HCT116 (cell line): ENCODE measurements at regions not wholly inside any gene's neighbourhood (a gene's known extent, or its start where the extent isn't known, plus 50 kb on each side); places are given as distances from the start of the nearest gene placed in this dataset.

Experiments
- ATAC-seq: fragments of 200-7000 bp; cut with Tn5 transposase; 2 replicates; pipeline ENCODE4 v1.9.1; 2020; ENCODE audit warnings: mild to moderate bottlenecking, moderate library complexity
- BruUV-seq: library from RNA; stranded (reverse); fragments of 400-500 nt; replicated peaks from 2 replicates; lab custom pipeline; 2021; lab: Mats Ljungman, UMichigan
- CTCF ChIA-PET: fragments of 300-600 bp; sonication (Branson Sonifier 250); formaldehyde crosslinking; loops from one replicate; lab custom pipeline; 2021; ENCODE audit warnings: antibody characterized with exemption; lab: Charles Lee
- POLR2A ChIA-PET: fragments of 300-600, 350-600 bp; sonication (Branson Sonifier 250); formaldehyde crosslinking; loops from one replicate; lab custom pipeline; 2021; ENCODE audit warnings: antibody characterized with exemption; lab: Charles Lee
- RAD21 ChIA-PET, 2 experiments: fragments of 300-600 bp; sonication (Branson Sonifier 250); formaldehyde crosslinking; loops; one replicate each; lab custom pipeline; 2023; ENCODE audit warnings: low total read pairs in 2 of 2; ENCODE audit not compliant: uncharacterized antibody in 2 of 2, unreplicated experiment in 2 of 2, low non-redundant PET in 1 of 2; lab: Charles Lee
- DNase-seq: peaks from one replicate; pipeline ENCODE4 v3.0.0-alpha.2; 2010; ENCODE audit warnings: low read depth, low spot score
- H2AFZ ChIP-seq: fragments of 200-600 bp; shearing (Covaris generic), sonication (generic); 2 replicates; pipeline ENCODE4 v1.6.1; 2017; ENCODE audit warnings: low read depth, mixed run types, mixed read lengths, antibody characterized with exemption, low read length; ENCODE audit not compliant: poor library complexity, severe bottlenecking
- H3K27ac ChIP-seq: 2 replicates; pipeline ENCODE4 v1.5.1; 2012; ENCODE audit warnings: low read depth, low read length
- H3K27me3 ChIP-seq: fragments of 200-600 bp; sonication (generic); 2 replicates; pipeline ENCODE4 v1.6.1; 2016; ENCODE audit warnings: mixed run types, low read length, mixed read lengths; ENCODE audit not compliant: insufficient read depth
- H3K36me3 ChIP-seq, 2 experiments: fragments of 200-500 bp in 1 of 2; fragments of 200-600 bp in 1 of 2; sonication (Bioruptor generic) in 1 of 2; sonication (generic) in 1 of 2; 2 replicates each; pipeline versions ENCODE4 v1.5.1 to v1.6.1; 2014 to 2016; ENCODE audit warnings: low read length in 2 of 2, inconsistent platforms in 1 of 2, mixed read lengths in 1 of 2, mixed run types in 1 of 2; ENCODE audit not compliant: insufficient read depth in 2 of 2, control insufficient read depth in 1 of 2
- H3K4me1 ChIP-seq, 2 experiments: fragments of 200-600 bp in 1 of 2; sonication (generic) in 1 of 2; 2 replicates each; pipeline versions ENCODE4 v1.5.1 to v1.6.1; 2012 to 2017; ENCODE audit warnings: low read length in 2 of 2, inconsistent platforms in 1 of 2, mild to moderate bottlenecking in 1 of 2, mixed read lengths in 1 of 2, mixed run types in 1 of 2, moderate library complexity in 1 of 2; ENCODE audit not compliant: insufficient read depth in 2 of 2, control insufficient read depth in 1 of 2
- H3K4me2 ChIP-seq: fragments of 200-600 bp; sonication (generic); 2 replicates; pipeline ENCODE4 v1.6.1; 2017; ENCODE audit warnings: mixed run types, low read length, mixed read lengths
- H3K4me3 ChIP-seq, 2 experiments: fragments of 200-600 bp in 1 of 2; sonication (generic) in 1 of 2; replicated peaks in 1 of 2; 2 replicates each; pipeline ENCODE4 v1.5.1; 2011 to 2016; ENCODE audit warnings: low read length in 2 of 2, control low read depth in 1 of 2, low read depth in 1 of 2, mild to moderate bottlenecking in 1 of 2, mixed read lengths in 1 of 2, mixed run types in 1 of 2
- H3K79me2 ChIP-seq: fragments of 200-600 bp; sonication (generic); 2 replicates; pipeline ENCODE4 v1.6.1; 2017; ENCODE audit warnings: mild to moderate bottlenecking, mixed run types, low read length, moderate library complexity, mixed read lengths; ENCODE audit not compliant: insufficient read depth
- H3K9ac ChIP-seq: fragments of 200-600 bp; sonication (generic); 2 replicates; pipeline ENCODE4 v1.6.1; 2016; ENCODE audit warnings: low read length, mixed read lengths
- H3K9me2 ChIP-seq: fragments of 200-600 bp; sonication (generic), shearing (Covaris generic); 2 replicates; pipeline ENCODE4 v1.6.1; 2017; ENCODE audit warnings: mixed run types, mild to moderate bottlenecking, moderate library complexity; ENCODE audit not compliant: insufficient read depth
- H3K9me3 ChIP-seq, 2 experiments: fragments of 200-500 bp in 1 of 2; fragments of 200-600 bp in 1 of 2; sonication (Bioruptor generic) in 1 of 2; sonication (generic) in 1 of 2; 2 replicates each; pipeline ENCODE4 v1.6.1; 2014 to 2017; ENCODE audit warnings: low read length in 2 of 2, mixed read lengths in 2 of 2, inconsistent platforms in 1 of 2, low read depth in 1 of 2, mild to moderate bottlenecking in 1 of 2, mixed run types in 1 of 2, moderate library complexity in 1 of 2; ENCODE audit not compliant: control insufficient read depth in 1 of 2, insufficient read depth in 1 of 2
- H4K20me1 ChIP-seq: fragments of 200-600 bp; sonication (generic), shearing (Covaris generic); 2 replicates; pipeline ENCODE4 v1.6.1; 2017; ENCODE audit warnings: mixed run types, mild to moderate bottlenecking, moderate library complexity; ENCODE audit not compliant: insufficient read depth
- CBX3 ChIP-seq: IDR thresholded peaks from 2 replicates; pipeline ENCODE4 v1.6.1; 2012; ENCODE audit warnings: low read depth
- ELF1 ChIP-seq: IDR thresholded peaks from 2 replicates; pipeline ENCODE4 v1.6.1; 2012; ENCODE audit warnings: low read depth, borderline replicate concordance
- FOSL1 ChIP-seq: IDR thresholded peaks from 2 replicates; pipeline ENCODE4 v1.6.1; 2012; ENCODE audit warnings: low read depth
- JUND ChIP-seq: IDR thresholded peaks from 2 replicates; pipeline ENCODE4 v1.6.1; 2012
- POLR2A ChIP-seq: IDR thresholded peaks from 2 replicates; pipeline ENCODE4 v1.7.0; 2011; ENCODE audit warnings: borderline replicate concordance; ENCODE audit not compliant: insufficient read depth, insufficient read length; ENCODE audit errors: extremely low read depth
- POLR2AphosphoS5 ChIP-seq: IDR thresholded peaks from 2 replicates; pipeline ENCODE4 v1.6.1; 2011; ENCODE audit warnings: mild to moderate bottlenecking, low read depth, low read length, moderate library complexity
- RAD21 ChIP-seq: IDR thresholded peaks from 2 replicates; pipeline ENCODE4 v1.6.1; 2012; ENCODE audit warnings: low read depth, mild to moderate bottlenecking
- SIN3A ChIP-seq: IDR thresholded peaks from 2 replicates; pipeline ENCODE4 v1.6.1; 2012; ENCODE audit warnings: low read depth
- SP1 ChIP-seq: IDR thresholded peaks from 2 replicates; pipeline ENCODE4 v1.6.1; 2012; ENCODE audit warnings: low read depth
- TCF7L2 ChIP-seq: IDR thresholded peaks from 2 replicates; pipeline ENCODE4 v1.7.0; 2011; ENCODE audit warnings: borderline replicate concordance, inconsistent platforms; ENCODE audit not compliant: insufficient read depth, insufficient read length; ENCODE audit errors: extremely low read depth
- intact Hi-C: fragments of 100-400 bp; cut with micrococcal nuclease; formaldehyde crosslinking; loops from 2 replicates; pipeline ENCODE4 v1.10.0; 2022
- TF ChIP-seq, protein P1 (sequence below): IDR thresholded peaks from 2 replicates; pipeline ENCODE4 v1.6.1; 2011; ENCODE audit warnings: mild to moderate bottlenecking, low read length, moderate library complexity; ENCODE audit not compliant: insufficient replicate concordance; ENCODE audit errors: extremely low read depth
- TF ChIP-seq, protein P2 (sequence below): IDR thresholded peaks from 2 replicates; pipeline ENCODE4 v1.6.1; 2012; ENCODE audit warnings: low read depth
- TF ChIP-seq, protein P3 (sequence below): IDR thresholded peaks from 2 replicates; pipeline ENCODE4 v1.6.1; 2012

DNA sequence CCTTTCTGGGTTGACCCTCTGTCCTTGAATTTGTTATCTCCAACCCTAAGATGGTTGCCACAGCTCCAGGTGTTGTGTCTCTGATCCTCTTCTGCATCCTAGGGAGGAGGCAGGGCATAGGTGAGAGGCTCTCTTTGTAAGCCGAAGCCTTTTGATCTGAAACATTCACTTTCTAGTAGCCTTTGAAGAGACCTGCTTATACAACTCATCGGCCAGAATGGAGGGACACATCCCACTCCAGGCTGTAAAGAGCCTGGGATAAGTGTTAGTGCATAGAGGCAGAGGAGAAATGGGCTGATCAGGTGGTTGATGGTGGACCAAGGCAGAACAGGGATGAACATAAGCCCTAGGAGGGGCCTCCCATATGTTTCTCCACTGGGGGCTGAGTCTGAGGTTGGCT, 137.1 kb upstream of the KCNG1 start:
- Histone ChIP-seq H3K4me1 (no peaks in the 10 kb centered on the region), H3K27ac (no peak overlapping the region), H3K9me3 (no peaks in the 10 kb centered on the region), H2AFZ (no peak overlapping the region), H3K9ac (no peak overlapping the region), H3K36me3 (no peaks in the 10 kb centered on the region), H4K20me1 (no peaks in the 10 kb centered on the region), H3K9me2 (no peaks in the 10 kb centered on the region), H3K4me3 (no peak overlapping the region), H3K79me2 (no peaks in the 10 kb centered on the region), H3K27me3 (peaks cover 67% of the 10 kb centered on the region), H3K4me2 (no peak overlapping the region)
- BruUV-seq: no TSS peak
- CTCF ChIA-PET: no interaction called here
- POLR2A ChIA-PET: no interaction called here
- no peak for DNase-seq
- no peak for ATAC-seq
- TF ChIP-seq POLR2AphosphoS5: no peak
- TF ChIP-seq ELF1: no peak
- no peak for TF ChIP-seq FOSL1
- no peak for TF ChIP-seq SP1
- no peak for TF ChIP-seq POLR2A
- TF ChIP-seq, protein P1, sequence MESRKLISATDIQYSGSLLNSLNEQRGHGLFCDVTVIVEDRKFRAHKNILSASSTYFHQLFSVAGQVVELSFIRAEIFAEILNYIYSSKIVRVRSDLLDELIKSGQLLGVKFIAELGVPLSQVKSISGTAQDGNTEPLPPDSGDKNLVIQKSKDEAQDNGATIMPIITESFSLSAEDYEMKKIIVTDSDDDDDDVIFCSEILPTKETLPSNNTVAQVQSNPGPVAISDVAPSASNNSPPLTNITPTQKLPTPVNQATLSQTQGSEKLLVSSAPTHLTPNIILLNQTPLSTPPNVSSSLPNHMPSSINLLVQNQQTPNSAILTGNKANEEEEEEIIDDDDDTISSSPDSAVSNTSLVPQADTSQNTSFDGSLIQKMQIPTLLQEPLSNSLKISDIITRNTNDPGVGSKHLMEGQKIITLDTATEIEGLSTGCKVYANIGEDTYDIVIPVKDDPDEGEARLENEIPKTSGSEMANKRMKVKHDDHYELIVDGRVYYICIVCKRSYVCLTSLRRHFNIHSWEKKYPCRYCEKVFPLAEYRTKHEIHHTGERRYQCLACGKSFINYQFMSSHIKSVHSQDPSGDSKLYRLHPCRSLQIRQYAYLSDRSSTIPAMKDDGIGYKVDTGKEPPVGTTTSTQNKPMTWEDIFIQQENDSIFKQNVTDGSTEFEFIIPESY: no peak
- TF ChIP-seq RAD21: no peak
- RAD21 ChIA-PET: no interaction called here
- intact Hi-C loops: no loop called here

DNA sequence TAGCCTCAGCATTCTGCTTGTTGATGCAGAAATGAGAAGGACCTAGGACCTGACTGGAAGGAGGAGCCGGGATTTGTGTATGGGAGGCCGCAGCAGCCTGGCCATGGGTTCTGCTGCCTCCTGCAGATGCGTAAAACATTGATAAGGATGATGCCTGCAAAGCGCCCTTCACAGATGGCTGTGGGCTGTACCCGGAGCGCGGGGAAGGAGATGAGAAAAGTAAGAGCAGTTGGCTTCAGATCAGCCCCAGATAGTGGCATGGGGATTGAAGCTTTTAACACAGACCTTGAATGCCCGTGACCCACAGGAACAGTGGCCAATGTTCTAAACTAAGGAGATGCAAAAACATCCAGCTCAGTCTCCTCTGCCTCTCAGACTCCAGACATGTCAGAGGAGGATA, 136.4 kb upstream of the KCNG1 start:
- DNase-seq (no peak), ATAC-seq (no peak)
- Histone ChIP-seq H3K9me3 (no peaks in the 10 kb centered on the region), H3K4me2 (no peak overlapping the region), H3K79me2 (no peaks in the 10 kb centered on the region), H2AFZ (no peak overlapping the region), H3K27ac (no peak overlapping the region), H3K9ac (no peak overlapping the region), H3K36me3 (no peaks in the 10 kb centered on the region), H4K20me1 (no peaks in the 10 kb centered on the region), H3K9me2 (no peaks in the 10 kb centered on the region), H3K4me3 (no peak overlapping the region), H3K4me1 (no peaks in the 10 kb centered on the region), H3K27me3 (peaks cover 73% of the 10 kb centered on the region)
- intact Hi-C loops: no loop called here
- CTCF ChIA-PET: no interaction called here
- RAD21 ChIA-PET: no interaction called here
- POLR2A ChIA-PET: no interaction called here
- BruUV-seq: no TSS peak
- TF ChIP-seq, protein P2, sequence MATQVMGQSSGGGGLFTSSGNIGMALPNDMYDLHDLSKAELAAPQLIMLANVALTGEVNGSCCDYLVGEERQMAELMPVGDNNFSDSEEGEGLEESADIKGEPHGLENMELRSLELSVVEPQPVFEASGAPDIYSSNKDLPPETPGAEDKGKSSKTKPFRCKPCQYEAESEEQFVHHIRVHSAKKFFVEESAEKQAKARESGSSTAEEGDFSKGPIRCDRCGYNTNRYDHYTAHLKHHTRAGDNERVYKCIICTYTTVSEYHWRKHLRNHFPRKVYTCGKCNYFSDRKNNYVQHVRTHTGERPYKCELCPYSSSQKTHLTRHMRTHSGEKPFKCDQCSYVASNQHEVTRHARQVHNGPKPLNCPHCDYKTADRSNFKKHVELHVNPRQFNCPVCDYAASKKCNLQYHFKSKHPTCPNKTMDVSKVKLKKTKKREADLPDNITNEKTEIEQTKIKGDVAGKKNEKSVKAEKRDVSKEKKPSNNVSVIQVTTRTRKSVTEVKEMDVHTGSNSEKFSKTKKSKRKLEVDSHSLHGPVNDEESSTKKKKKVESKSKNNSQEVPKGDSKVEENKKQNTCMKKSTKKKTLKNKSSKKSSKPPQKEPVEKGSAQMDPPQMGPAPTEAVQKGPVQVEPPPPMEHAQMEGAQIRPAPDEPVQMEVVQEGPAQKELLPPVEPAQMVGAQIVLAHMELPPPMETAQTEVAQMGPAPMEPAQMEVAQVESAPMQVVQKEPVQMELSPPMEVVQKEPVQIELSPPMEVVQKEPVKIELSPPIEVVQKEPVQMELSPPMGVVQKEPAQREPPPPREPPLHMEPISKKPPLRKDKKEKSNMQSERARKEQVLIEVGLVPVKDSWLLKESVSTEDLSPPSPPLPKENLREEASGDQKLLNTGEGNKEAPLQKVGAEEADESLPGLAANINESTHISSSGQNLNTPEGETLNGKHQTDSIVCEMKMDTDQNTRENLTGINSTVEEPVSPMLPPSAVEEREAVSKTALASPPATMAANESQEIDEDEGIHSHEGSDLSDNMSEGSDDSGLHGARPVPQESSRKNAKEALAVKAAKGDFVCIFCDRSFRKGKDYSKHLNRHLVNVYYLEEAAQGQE: no peak
- TF ChIP-seq, protein P1: no peak
- TF ChIP-seq POLR2A (no peak), ELF1 (no peak), JUND (no peak), TCF7L2 (no peak), POLR2AphosphoS5 (no peak), CBX3 (no peak), SIN3A (no peak)
- TF ChIP-seq, protein P3, sequence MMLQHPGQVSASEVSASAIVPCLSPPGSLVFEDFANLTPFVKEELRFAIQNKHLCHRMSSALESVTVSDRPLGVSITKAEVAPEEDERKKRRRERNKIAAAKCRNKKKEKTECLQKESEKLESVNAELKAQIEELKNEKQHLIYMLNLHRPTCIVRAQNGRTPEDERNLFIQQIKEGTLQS: no peak
